Mesothelial cell of epicardium (in vitro differentiated cells): ENCODE measurements at regions not wholly inside any gene's neighbourhood (a gene's known extent, or its start where the extent isn't known, plus 50 kb on each side); places are given as distances from the start of the nearest gene placed in this dataset.

Experiments
- DNase-seq, 2 experiments: peaks; one replicate each; pipeline ENCODE4 v3.0.0; 2021; ENCODE audit warnings: low spot score in 2 of 2; ENCODE audit not compliant: unreplicated experiment in 2 of 2
- H3K27ac Mint-ChIP-seq: 2 replicates; pipeline ENCODE4 v1.8.0; 2021; ENCODE audit warnings: mixed read lengths
- H3K27me3 Mint-ChIP-seq: 2 replicates; pipeline ENCODE4 v1.8.0; 2021; ENCODE audit warnings: low read depth, mixed read lengths
- H3K36me3 Mint-ChIP-seq: 2 replicates; pipeline ENCODE4 v1.8.0; 2021; ENCODE audit warnings: mixed read lengths
- H3K4me1 Mint-ChIP-seq: 2 replicates; pipeline ENCODE4 v1.8.0; 2021; ENCODE audit warnings: mixed read lengths
- H3K4me3 Mint-ChIP-seq: 2 replicates; pipeline ENCODE4 v1.8.0; 2021; ENCODE audit warnings: mild to moderate bottlenecking, moderate library complexity, mixed read lengths
- H3K9me3 Mint-ChIP-seq: 2 replicates; pipeline ENCODE4 v1.8.0; 2021; ENCODE audit warnings: mixed read lengths
- CTCF ChIP-seq: fragments of 200-600 bp; sonication (generic); IDR thresholded peaks from one replicate; pipeline ENCODE4 v1.5.0; 2021; ENCODE audit warnings: antibody characterized with exemption; ENCODE audit not compliant: unreplicated experiment

GRCh38 chr14:44405011-44405486, 102.0 kb downstream of the FSCB start:
- no peaks in the 10 kb centered on the region for H3K27me3 Mint-ChIP-seq
- H3K9me3 Mint-ChIP-seq, result peaks cover under 1% of the 10 kb centered on the region
- peaks cover 23% of the 10 kb centered on the region for H3K4me1 Mint-ChIP-seq
- peak overlapping the region; percentile 48 for H3K27ac Mint-ChIP-seq
- H3K36me3 Mint-ChIP-seq, result no peaks in the 10 kb centered on the region
- H3K4me3 Mint-ChIP-seq, result no peak overlapping the region
- no peak for DNase-seq
- TF ChIP-seq CTCF, result no peak

DNA sequence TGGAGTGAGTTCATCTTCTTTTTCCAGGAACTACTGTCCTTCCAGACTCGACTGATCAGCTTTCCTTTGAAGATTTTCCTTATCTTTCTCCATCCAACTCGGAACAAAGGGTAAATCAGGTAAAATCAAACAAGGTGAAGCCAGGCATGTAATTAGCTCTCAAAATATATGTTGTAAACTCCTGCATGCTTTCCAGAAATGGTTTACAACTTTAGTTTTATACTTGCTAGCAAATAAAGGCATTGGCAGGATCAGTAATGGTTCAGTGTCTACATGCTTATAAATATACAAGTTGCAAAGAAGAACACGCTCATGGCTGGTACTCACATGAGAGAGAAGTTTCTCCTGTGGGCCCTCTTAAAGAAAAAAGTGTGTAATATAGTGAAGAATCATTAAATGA, 102.5 kb downstream of the FSCB start:
- peak overlapping the region; percentile 48 for H3K27ac Mint-ChIP-seq
- H3K9me3 Mint-ChIP-seq, result peaks cover 5% of the 10 kb centered on the region
- no peak for DNase-seq
- peaks cover 23% of the 10 kb centered on the region for H3K4me1 Mint-ChIP-seq
- no peaks in the 10 kb centered on the region for H3K36me3 Mint-ChIP-seq
- TF ChIP-seq CTCF, result no peak
- H3K4me3 Mint-ChIP-seq, result no peak overlapping the region
- no peaks in the 10 kb centered on the region for H3K27me3 Mint-ChIP-seq

DNA sequence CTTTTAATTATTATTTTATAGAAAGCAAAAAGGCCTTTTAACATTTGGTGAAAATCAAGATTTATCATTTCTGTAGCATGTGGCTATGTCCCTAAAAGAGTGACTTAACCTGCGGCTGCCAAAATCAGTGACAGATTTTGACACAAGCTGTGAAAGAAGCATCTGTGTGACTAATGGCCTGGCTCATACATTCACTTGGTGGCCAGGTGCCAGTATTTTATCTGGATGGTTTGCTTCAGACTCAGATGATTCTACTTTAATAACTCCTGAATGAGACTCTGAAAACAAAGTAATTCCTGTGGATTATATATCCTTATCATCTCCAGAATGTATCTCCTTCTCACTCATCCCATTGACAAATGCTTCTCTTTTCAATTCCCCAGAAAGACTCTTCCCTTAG, 103.0 kb downstream of the FSCB start:
- Mint-ChIP-seq H3K27me3 (no peaks in the 10 kb centered on the region), H3K36me3 (peaks cover 2% of the 10 kb centered on the region), H3K4me1 (peaks cover 23% of the 10 kb centered on the region), H3K27ac (peak overlapping the region; percentile 25), H3K4me3 (no peak overlapping the region), H3K9me3 (peaks cover 9% of the 10 kb centered on the region)
- TF ChIP-seq CTCF, result no peak
- DNase-seq, result no peak

DNA sequence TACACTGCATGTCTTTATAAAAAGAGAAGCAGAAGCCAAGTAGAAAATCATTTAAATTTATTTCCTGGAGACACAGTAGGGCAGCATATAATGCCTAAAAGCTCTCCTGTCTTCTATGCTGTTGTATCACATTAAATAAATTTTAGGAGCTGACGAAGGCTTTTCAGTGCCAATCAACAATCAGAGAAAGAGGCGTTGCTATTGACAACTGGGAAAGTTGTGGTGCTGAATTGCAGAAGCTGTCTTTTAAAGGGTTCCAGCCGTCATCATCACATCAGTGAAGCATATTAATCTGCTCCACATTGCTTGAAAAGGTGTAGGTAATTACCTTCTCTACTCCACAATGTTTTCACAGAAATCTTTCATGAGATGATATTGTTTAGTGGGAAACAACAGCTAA, 103.9 kb downstream of the FSCB start:
- Mint-ChIP-seq H3K4me1 (peaks cover 23% of the 10 kb centered on the region), H3K4me3 (no peak overlapping the region), H3K36me3 (peaks cover 6% of the 10 kb centered on the region), H3K27ac (no peak overlapping the region), H3K27me3 (no peaks in the 10 kb centered on the region), H3K9me3 (peaks cover 15% of the 10 kb centered on the region)
- no peak for DNase-seq
- no peak for TF ChIP-seq CTCF

GRCh38 chr14:44396226-44396625, 110.9 kb downstream of the FSCB start:
- TF ChIP-seq CTCF, result no peak
- H3K36me3 Mint-ChIP-seq, result peaks cover 11% of the 10 kb centered on the region
- H3K27me3 Mint-ChIP-seq, result no peaks in the 10 kb centered on the region
- peaks cover 31% of the 10 kb centered on the region for H3K4me1 Mint-ChIP-seq
- peaks cover 32% of the 10 kb centered on the region for H3K9me3 Mint-ChIP-seq
- DNase-seq, result no peak
- peak overlapping the region; percentile 7 for H3K27ac Mint-ChIP-seq
- no peak overlapping the region for H3K4me3 Mint-ChIP-seq

DNA sequence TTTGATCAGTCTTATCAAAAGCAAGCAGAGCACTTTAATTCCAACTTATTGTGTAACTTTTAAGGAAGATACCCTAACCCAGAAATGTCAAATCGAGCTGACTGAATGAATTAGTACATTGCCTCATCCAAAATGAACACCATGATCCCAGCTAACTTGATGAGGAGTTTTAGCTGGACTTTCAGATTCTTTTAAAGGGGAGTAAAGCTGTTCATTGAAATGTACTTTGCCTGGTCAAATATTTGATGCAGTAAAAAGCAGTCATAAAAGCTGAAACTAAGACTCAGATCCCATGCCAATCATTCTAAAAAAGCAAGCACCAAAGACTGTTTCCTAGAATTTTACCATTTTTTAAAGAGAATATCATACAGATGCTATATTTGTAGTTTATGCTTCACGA, 114.1 kb downstream of the FSCB start:
- no peak for TF ChIP-seq CTCF
- peaks cover 3% of the 10 kb centered on the region for H3K36me3 Mint-ChIP-seq
- peaks cover 29% of the 10 kb centered on the region for H3K4me1 Mint-ChIP-seq
- no peak overlapping the region for H3K4me3 Mint-ChIP-seq
- DNase-seq, result no peak
- H3K27me3 Mint-ChIP-seq, result no peaks in the 10 kb centered on the region
- H3K27ac Mint-ChIP-seq, result peak overlapping the region; percentile 74
- H3K9me3 Mint-ChIP-seq, result peaks cover 15% of the 10 kb centered on the region
